PC-9 (cell line): ENCODE measurements at regions not wholly inside any gene's neighbourhood (a gene's known extent, or its start where the extent isn't known, plus 50 kb on each side); places are given as distances from the start of the nearest gene placed in this dataset.

Experiments
- BruUV-seq: library from RNA; stranded (reverse); fragments of 400-500 nt; replicated peaks from 2 replicates; lab custom pipeline; 2021; lab: Mats Ljungman, UMichigan
- CTCF ChIA-PET: fragments of 300-600 bp; sonication (Branson Sonifier 250); formaldehyde crosslinking; loops from one replicate; lab custom pipeline; 2022; ENCODE audit warnings: antibody characterized with exemption; lab: Charles Lee
- POLR2A ChIA-PET: fragments of 300-600 bp; sonication (Branson Sonifier 250); formaldehyde crosslinking; loops from one replicate; lab custom pipeline; 2022; ENCODE audit warnings: antibody characterized with exemption; ENCODE audit not compliant: unreplicated experiment; lab: Charles Lee
- DNase-seq, 2 experiments: peaks; one replicate each; pipeline versions ENCODE4 v3.0.0 to v3.0.0-alpha.2; 2015 to 2022; ENCODE audit warnings: mixed read lengths in 1 of 2
- H2AFZ ChIP-seq: fragments of 200-600 bp; sonication (generic); 2 replicates; pipeline ENCODE4 v1.8.1; 2017; ENCODE audit warnings: antibody characterized with exemption
- H3F3A ChIP-seq: fragments of 200-600 bp; sonication (generic); 2 replicates; pipeline ENCODE4 v1.8.1; 2017; ENCODE audit warnings: antibody characterized with exemption, mild to moderate bottlenecking, low read depth; ENCODE audit not compliant: insufficient read depth
- H3K27ac ChIP-seq: fragments of 200-600 bp; sonication (generic); 2 replicates; pipeline ENCODE4 v1.6.1; 2016; ENCODE audit warnings: mixed run types
- H3K27me3 ChIP-seq: fragments of 200-600 bp; sonication (generic); 2 replicates; pipeline ENCODE4 v1.6.1; 2016; ENCODE audit warnings: low read depth, mixed run types; ENCODE audit not compliant: insufficient read depth
- H3K36me3 ChIP-seq: fragments of 200-600 bp; sonication (generic); 2 replicates; pipeline ENCODE4 v1.6.1; 2016; ENCODE audit warnings: low read depth, mixed run types
- H3K4me1 ChIP-seq: fragments of 200-600 bp; sonication (generic); replicated peaks from 2 replicates; pipeline ENCODE4 v1.6.1; 2016; ENCODE audit warnings: mixed run types; ENCODE audit not compliant: insufficient read depth
- H3K4me2 ChIP-seq: fragments of 200-600 bp; sonication (generic); 2 replicates; pipeline ENCODE4 v1.6.1; 2017; ENCODE audit warnings: mixed run types
- H3K4me3 ChIP-seq: fragments of 200-600 bp; sonication (generic); 2 replicates; pipeline ENCODE4 v1.6.1; 2016; ENCODE audit warnings: mixed run types
- H3K79me2 ChIP-seq: fragments of 200-600 bp; sonication (generic); 2 replicates; pipeline ENCODE4 v1.6.1; 2017; ENCODE audit warnings: low read depth, mixed run types
- H3K9me2 ChIP-seq: fragments of 200-600 bp; sonication (generic); 2 replicates; pipeline ENCODE4 v1.8.1; 2017; ENCODE audit warnings: mild to moderate bottlenecking; ENCODE audit not compliant: insufficient read depth
- H3K9me3 ChIP-seq: fragments of 200-600 bp; sonication (generic); 2 replicates; pipeline ENCODE4 v1.8.1; 2016; ENCODE audit warnings: low read depth; ENCODE audit not compliant: insufficient read depth
- H4K20me1 ChIP-seq: fragments of 200-600 bp; sonication (generic); 2 replicates; pipeline ENCODE4 v1.8.1; 2017; ENCODE audit not compliant: insufficient read depth
- CTCF ChIP-seq: fragments of 200-600 bp; sonication (generic); conservative IDR thresholded peaks from 2 replicates; pipeline ENCODE4 v1.6.1; 2017; ENCODE audit warnings: mixed run types, antibody characterized with exemption, mild to moderate bottlenecking, moderate library complexity
- EZH2 ChIP-seq: fragments of 200-600 bp; sonication (generic); IDR thresholded peaks from 2 replicates; pipeline ENCODE4 v1.8.0; 2017; ENCODE audit warnings: antibody characterized with exemption, low read depth
- intact Hi-C: fragments of 100-400 bp; cut with micrococcal nuclease; formaldehyde crosslinking; loops from one replicate; pipeline ENCODE4 v1.10.0; 2022; ENCODE audit not compliant: unreplicated experiment

GRCh38 chr16:7278636-7279035, 54.0 kb upstream of the RBFOX1 start:
- no peak overlapping the region for H3K27ac ChIP-seq
- H3K79me2 ChIP-seq, result no peaks in the 10 kb centered on the region
- intact Hi-C loops, result no loop called here
- ChIA-PET POLR2A (no interaction called here), CTCF (no interaction called here)
- no peaks in the 10 kb centered on the region for H3K9me2 ChIP-seq
- no peak for DNase-seq
- no peak overlapping the region for H3K4me3 ChIP-seq
- H3F3A ChIP-seq, result no peaks in the 10 kb centered on the region
- H2AFZ ChIP-seq, result no peak overlapping the region
- TF ChIP-seq CTCF, result no peak
- TF ChIP-seq EZH2, result no peak
- no peaks in the 10 kb centered on the region for H4K20me1 ChIP-seq
- no peaks in the 10 kb centered on the region; the same call in 1 of the 2 replicates for H3K27me3 ChIP-seq
- no peaks in the 10 kb centered on the region for H3K9me3 ChIP-seq
- BruUV-seq, result no TSS peak
- no peaks in the 10 kb centered on the region for H3K4me1 ChIP-seq
- H3K4me2 ChIP-seq, result no peak overlapping the region
- H3K36me3 ChIP-seq, result no peaks in the 10 kb centered on the region

- Histone ChIP-seq H2AFZ (no peak overlapping the region), H3K4me2 (no peak overlapping the region), H3K27ac (no peak overlapping the region), H4K20me1 (no peaks in the 10 kb centered on the region), H3K27me3 (no peaks in the 10 kb centered on the region; the same call in 1 of the 2 replicates), H3K9me2 (no peaks in the 10 kb centered on the region), H3K4me3 (no peak overlapping the region), H3K36me3 (no peaks in the 10 kb centered on the region), H3F3A (no peaks in the 10 kb centered on the region), H3K4me1 (no peaks in the 10 kb centered on the region), H3K9me3 (no peaks in the 10 kb centered on the region), H3K79me2 (no peaks in the 10 kb centered on the region)
- DNase-seq, result no peak
- BruUV-seq, result no TSS peak
- intact Hi-C loops, result no loop called here
- CTCF ChIA-PET, result no interaction called here
- TF ChIP-seq CTCF (no peak), EZH2 (no peak)
- POLR2A ChIA-PET, result no interaction called here
Measured at GRCh38 chr16:7272567-7273158, 60.0 kb upstream of the RBFOX1 start.

- Histone ChIP-seq H3K36me3 (no peaks in the 10 kb centered on the region), H3F3A (no peaks in the 10 kb centered on the region), H3K27me3 (no peaks in the 10 kb centered on the region; the same call in 1 of the 2 replicates), H3K27ac (no peak overlapping the region), H2AFZ (no peak overlapping the region), H3K4me3 (no peak overlapping the region), H4K20me1 (no peaks in the 10 kb centered on the region), H3K4me1 (no peaks in the 10 kb centered on the region), H3K4me2 (no peak overlapping the region), H3K79me2 (no peaks in the 10 kb centered on the region), H3K9me3 (no peaks in the 10 kb centered on the region), H3K9me2 (no peaks in the 10 kb centered on the region)
- BruUV-seq, result no TSS peak
- intact Hi-C loops, result no loop called here
- ChIA-PET POLR2A (no interaction called here), CTCF (no interaction called here)
- no peak for DNase-seq
- TF ChIP-seq EZH2 (no peak), CTCF (no peak)
Measured at GRCh38 chr16:7271486-7271885, 61.2 kb upstream of the RBFOX1 start.
